ENCODE measurements at regions not wholly inside any gene's neighbourhood (a gene's known extent, or its start where the extent isn't known, plus 50 kb on each side); places are given as distances from the start of the nearest gene placed in this dataset.

DNA sequence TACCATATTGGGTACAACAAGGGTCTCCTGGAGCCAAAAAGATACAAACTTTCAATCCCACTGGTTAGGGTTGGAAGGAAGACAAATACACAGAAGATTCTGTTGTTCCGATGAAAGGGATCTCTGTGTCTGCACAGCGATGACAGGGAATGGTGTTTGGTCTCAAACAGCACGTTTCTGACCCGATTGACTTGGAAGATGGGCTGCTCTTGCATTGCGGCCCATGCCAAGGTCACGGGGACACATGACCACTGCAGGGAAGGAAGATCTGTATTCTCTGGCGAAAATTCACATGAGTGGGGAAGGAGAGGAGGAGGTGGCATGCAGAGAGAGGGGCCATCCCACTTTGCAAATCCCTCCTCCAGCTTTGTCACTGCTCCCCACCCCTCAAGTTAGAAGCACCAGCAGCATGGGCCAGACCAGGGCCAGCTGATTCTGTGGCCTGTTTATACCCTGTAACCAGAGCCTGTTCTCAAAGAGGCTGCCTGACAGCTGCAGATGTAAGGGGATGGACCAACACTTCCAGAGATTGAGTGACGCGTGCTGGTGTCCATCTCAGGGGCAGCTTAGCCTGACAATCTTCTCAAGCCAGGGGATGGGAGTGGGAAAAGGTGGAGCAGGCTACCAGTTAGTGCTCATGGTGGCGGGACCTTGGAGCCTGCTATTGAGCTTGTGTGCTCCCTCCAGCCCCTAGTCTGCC is 57.2 kb downstream of the TNP1 start:
- Histone ChIP-seq H3K27ac (no peak overlapping the region), H3K36me3 (no peaks in the 10 kb centered on the region), H3K9me3 (no peaks in the 10 kb centered on the region), H3K27me3 (no peaks in the 10 kb centered on the region), H3K4me3 (no peak overlapping the region), H3K4me1 (no peaks in the 10 kb centered on the region)
- 82% methylated on average over 6 of the region's 10 CpGs for WGBS (ENCODE audit: insufficient coverage, low coverage, low lambda C conversion rate, missing lambda C conversion rate)
- TF ChIP-seq, protein P1, sequence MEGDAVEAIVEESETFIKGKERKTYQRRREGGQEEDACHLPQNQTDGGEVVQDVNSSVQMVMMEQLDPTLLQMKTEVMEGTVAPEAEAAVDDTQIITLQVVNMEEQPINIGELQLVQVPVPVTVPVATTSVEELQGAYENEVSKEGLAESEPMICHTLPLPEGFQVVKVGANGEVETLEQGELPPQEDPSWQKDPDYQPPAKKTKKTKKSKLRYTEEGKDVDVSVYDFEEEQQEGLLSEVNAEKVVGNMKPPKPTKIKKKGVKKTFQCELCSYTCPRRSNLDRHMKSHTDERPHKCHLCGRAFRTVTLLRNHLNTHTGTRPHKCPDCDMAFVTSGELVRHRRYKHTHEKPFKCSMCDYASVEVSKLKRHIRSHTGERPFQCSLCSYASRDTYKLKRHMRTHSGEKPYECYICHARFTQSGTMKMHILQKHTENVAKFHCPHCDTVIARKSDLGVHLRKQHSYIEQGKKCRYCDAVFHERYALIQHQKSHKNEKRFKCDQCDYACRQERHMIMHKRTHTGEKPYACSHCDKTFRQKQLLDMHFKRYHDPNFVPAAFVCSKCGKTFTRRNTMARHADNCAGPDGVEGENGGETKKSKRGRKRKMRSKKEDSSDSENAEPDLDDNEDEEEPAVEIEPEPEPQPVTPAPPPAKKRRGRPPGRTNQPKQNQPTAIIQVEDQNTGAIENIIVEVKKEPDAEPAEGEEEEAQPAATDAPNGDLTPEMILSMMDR (IDR thresholded peaks at IDR 0.05): no peak
- TF ChIP-seq POLR2A (IDR thresholded peaks at IDR 0.05): no peak
- intact Hi-C loops (cut with DNase I): no loop called here
- DNase-seq (no peak), ATAC-seq (no peak)

DNA sequence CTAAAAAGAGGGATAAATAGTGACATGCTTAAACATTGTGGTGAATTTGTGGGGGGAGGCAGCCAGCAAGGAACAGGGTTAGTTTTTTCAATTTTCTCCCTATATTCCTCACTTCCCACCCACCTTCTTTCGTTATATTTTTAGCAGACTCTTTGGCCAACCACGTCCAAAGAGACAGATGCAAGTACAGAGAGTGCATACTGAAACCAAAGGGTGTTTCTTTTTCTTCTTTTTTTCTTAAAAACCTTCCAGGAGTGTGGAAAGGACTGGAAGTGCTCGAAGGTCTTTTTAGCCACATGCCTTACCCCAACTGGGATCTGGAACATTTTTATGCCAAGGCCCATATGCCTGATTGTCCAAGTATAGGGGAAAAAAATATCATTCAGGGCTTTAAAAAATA is 59.0 kb downstream of the TNP1 start:
- no peaks in the 10 kb centered on the region for H3K36me3 ChIP-seq
- ATAC-seq (no peak), DNase-seq (no peak)
- no peaks in the 10 kb centered on the region for H3K4me1 ChIP-seq
- no peak overlapping the region for H3K27ac ChIP-seq
- H3K4me3 ChIP-seq: no peak overlapping the region
- no peaks in the 10 kb centered on the region for H3K9me3 ChIP-seq
- H3K27me3 ChIP-seq: no peaks in the 10 kb centered on the region
- no peak for TF ChIP-seq POLR2A (IDR thresholded peaks at IDR 0.05)
- TF ChIP-seq, protein P1 (IDR thresholded peaks at IDR 0.05): no peak
- intact Hi-C loops (cut with DNase I): no loop called here
- WGBS (ENCODE audit: insufficient coverage, low coverage, low lambda C conversion rate, missing lambda C conversion rate): 63% methylated on average over 3 of the region's 3 CpGs

- H3K9me3 ChIP-seq: no peaks in the 10 kb centered on the region
- WGBS (ENCODE audit: insufficient coverage, low coverage, low lambda C conversion rate, missing lambda C conversion rate): 75% methylated on average over 1 of the region's 3 CpGs
- H3K4me3 ChIP-seq: no peak overlapping the region
- intact Hi-C loops (cut with DNase I): no loop called here
- DNase-seq (no peak), ATAC-seq (no peak)
- no peak overlapping the region for H3K27ac ChIP-seq
- no peak for TF ChIP-seq POLR2A (IDR thresholded peaks at IDR 0.05)
- TF ChIP-seq, protein P1 (IDR thresholded peaks at IDR 0.05): no peak
- H3K4me1 ChIP-seq: no peaks in the 10 kb centered on the region
- H3K27me3 ChIP-seq: no peaks in the 10 kb centered on the region
- H3K36me3 ChIP-seq: no peaks in the 10 kb centered on the region
Observed at GRCh38 chr2:216799873-216800431, 59.9 kb downstream of the TNP1 start.

DNA sequence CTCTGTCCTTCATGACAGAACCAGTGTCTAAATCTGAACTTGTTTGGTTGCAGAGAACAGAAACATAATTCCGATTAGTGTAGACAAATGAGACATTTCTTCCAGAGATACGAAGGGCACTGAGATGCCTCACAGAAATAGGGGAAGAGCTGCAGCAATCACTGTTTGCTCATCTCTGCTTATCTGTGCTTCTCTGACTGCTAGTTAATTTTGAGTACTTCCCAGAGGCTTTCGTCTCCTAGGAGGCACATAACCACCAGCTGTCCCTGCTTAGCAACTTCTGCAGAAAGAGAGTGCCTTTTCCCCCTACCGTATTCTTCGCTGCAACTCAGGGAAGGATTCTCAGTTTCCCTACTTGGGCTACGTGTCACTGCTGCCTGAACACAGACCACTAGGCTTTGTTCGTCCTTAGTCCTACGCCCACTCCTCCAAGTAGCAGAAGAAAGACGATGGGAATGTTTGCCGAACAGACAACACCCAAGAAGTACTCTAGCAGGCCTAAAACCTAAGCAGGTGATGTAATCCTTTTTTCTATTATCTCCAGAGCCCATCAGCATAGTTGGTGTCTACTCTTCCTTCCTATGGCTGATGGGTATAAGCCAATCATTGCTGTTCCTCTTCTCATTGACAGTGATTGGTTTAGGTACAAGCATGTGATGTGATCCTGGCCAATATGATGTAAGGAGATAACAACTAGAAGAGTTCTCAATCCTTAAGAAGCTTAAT is 63.6 kb downstream of the TNP1 start:
- Histone ChIP-seq H3K4me1 (no peaks in the 10 kb centered on the region), H3K36me3 (no peaks in the 10 kb centered on the region), H3K27me3 (no peaks in the 10 kb centered on the region), H3K9me3 (no peaks in the 10 kb centered on the region), H3K4me3 (no peak overlapping the region), H3K27ac (no peak overlapping the region)
- intact Hi-C loops (cut with DNase I): no loop called here
- WGBS (ENCODE audit: insufficient coverage, low coverage, low lambda C conversion rate, missing lambda C conversion rate): 84% methylated on average over 10 of the region's 10 CpGs
- ATAC-seq (no peak), DNase-seq (no peak)
- TF ChIP-seq, protein P1 (IDR thresholded peaks at IDR 0.05): no peak
- no peak for TF ChIP-seq POLR2A (IDR thresholded peaks at IDR 0.05)

Measured in right lobe of liver (tissue), 6 donors.